ELR (cell line): ENCODE measurements at regions not wholly inside any gene's neighbourhood (a gene's known extent, or its start where the extent isn't known, plus 50 kb on each side); places are given as distances from the start of the nearest gene placed in this dataset.

Source experiments
- DNase-seq: peaks from one replicate; pipeline ENCODE4 v3.0.0-alpha.2; 2015; ENCODE audit warnings: low read depth

- DNase-seq, result no peak
These were observed 167.5 kb downstream of the NTMT2 start for GRCh38 chr1:170313306-170313705.

- DNase-seq, result no peak
These were observed 170.5 kb downstream of the NTMT2 start for GRCh38 chr1:170316270-170316669.

GRCh38 chr1:170318141-170318540 is 172.4 kb downstream of the NTMT2 start:
- DNase-seq, result no peak

GRCh38 chr1:170318736-170319135 is 173.0 kb downstream of the NTMT2 start:
- no peak for DNase-seq

- peak; percentile 49 for DNase-seq
These were observed 175.4 kb downstream of the NTMT2 start for GRCh38 chr1:170321113-170321512.

- no peak for DNase-seq
These were observed 180.4 kb downstream of the NTMT2 start for GRCh38 chr1:170326186-170326585.

- DNase-seq, result no peak
These were observed 187.0 kb downstream of the NTMT2 start for GRCh38 chr1:170332801-170333200.

GRCh38 chr1:170337413-170337994 is 191.7 kb downstream of the NTMT2 start:
- no peak for DNase-seq

GRCh38 chr1:170339534-170339933 is 192.4 kb upstream of the GORAB start:
- no peak for DNase-seq

GRCh38 chr1:170340308-170340707 is 191.7 kb upstream of the GORAB start:
- no peak for DNase-seq

GRCh38 chr1:170351366-170351946 is 180.5 kb upstream of the GORAB start:
- no peak for DNase-seq

GRCh38 chr1:170354246-170354645 is 177.7 kb upstream of the GORAB start:
- no peak for DNase-seq

GRCh38 chr1:170354690-170355089 is 177.3 kb upstream of the GORAB start:
- DNase-seq, result no peak

GRCh38 chr1:170355267-170355801 is 176.6 kb upstream of the GORAB start:
- no peak for DNase-seq

- DNase-seq, result no peak
These were observed 175.4 kb upstream of the GORAB start for GRCh38 chr1:170356585-170356984.

GRCh38 chr1:170357750-170358149 is 174.2 kb upstream of the GORAB start:
- DNase-seq, result no peak

GRCh38 chr1:170360601-170361000 is 171.4 kb upstream of the GORAB start:
- DNase-seq, result no peak

- no peak for DNase-seq
These were observed 166.6 kb upstream of the GORAB start for GRCh38 chr1:170365331-170365730.

GRCh38 chr1:170366980-170367379 is 165.0 kb upstream of the GORAB start:
- DNase-seq, result no peak

- DNase-seq, result no peak
These were observed 164.4 kb upstream of the GORAB start for GRCh38 chr1:170367615-170368014.

GRCh38 chr1:170369000-170369399 is 163.0 kb upstream of the GORAB start:
- DNase-seq, result no peak

GRCh38 chr1:170369417-170369816 is 162.5 kb upstream of the GORAB start:
- no peak for DNase-seq

- DNase-seq, result no peak
These were observed 161.9 kb upstream of the GORAB start for GRCh38 chr1:170370087-170370486.
